Nephron progenitor cell (in vitro differentiated cells): ENCODE measurements at regions not wholly inside any gene's neighbourhood (a gene's known extent, or its start where the extent isn't known, plus 50 kb on each side); places are given as distances from the start of the nearest gene placed in this dataset.
A peak's percentile ranks its signal among the peaks of the same experiment; 100 is the strongest.

Source experiments
- DNase-seq: peaks from one replicate; pipeline ENCODE4 v3.0.0; 2021
- H3K27ac Mint-ChIP-seq: 2 replicates; pipeline ENCODE4 v1.8.0; 2021; ENCODE audit warnings: mild to moderate bottlenecking, moderate library complexity, mixed read lengths
- H3K27me3 Mint-ChIP-seq: 2 replicates; pipeline ENCODE4 v1.8.0; 2021; ENCODE audit warnings: mild to moderate bottlenecking, low read depth, mixed read lengths; ENCODE audit not compliant: poor library complexity
- H3K36me3 Mint-ChIP-seq: 2 replicates; pipeline ENCODE4 v1.8.0; 2021; ENCODE audit warnings: low read depth, mixed read lengths
- H3K4me1 Mint-ChIP-seq: 2 replicates; pipeline ENCODE4 v1.8.0; 2021; ENCODE audit warnings: mixed read lengths
- H3K4me3 Mint-ChIP-seq: 2 replicates; pipeline ENCODE4 v1.8.0; 2021; ENCODE audit warnings: mild to moderate bottlenecking, moderate library complexity, mixed read lengths
- H3K9me3 Mint-ChIP-seq: 2 replicates; pipeline ENCODE4 v1.8.0; 2021; ENCODE audit warnings: mild to moderate bottlenecking, moderate library complexity, mixed read lengths
- CTCF ChIP-seq: fragments of 200-600 bp; sonication (generic); IDR thresholded peaks from 2 replicates; pipeline ENCODE4 v1.5.0; 2021; ENCODE audit warnings: antibody characterized with exemption

GRCh38 chr6:105810922-105811482, 275.1 kb upstream of the PRDM1 start:
- TF ChIP-seq CTCF, result no peak
- Mint-ChIP-seq H3K4me1 (peaks cover 62% of the 10 kb centered on the region), H3K36me3 (peaks cover 11% of the 10 kb centered on the region), H3K9me3 (peaks cover 6% of the 10 kb centered on the region), H3K27me3 (no peaks in the 10 kb centered on the region), H3K4me3 (no peak overlapping the region), H3K27ac (peak overlapping the region; percentile 97)
- no peak for DNase-seq

DNA sequence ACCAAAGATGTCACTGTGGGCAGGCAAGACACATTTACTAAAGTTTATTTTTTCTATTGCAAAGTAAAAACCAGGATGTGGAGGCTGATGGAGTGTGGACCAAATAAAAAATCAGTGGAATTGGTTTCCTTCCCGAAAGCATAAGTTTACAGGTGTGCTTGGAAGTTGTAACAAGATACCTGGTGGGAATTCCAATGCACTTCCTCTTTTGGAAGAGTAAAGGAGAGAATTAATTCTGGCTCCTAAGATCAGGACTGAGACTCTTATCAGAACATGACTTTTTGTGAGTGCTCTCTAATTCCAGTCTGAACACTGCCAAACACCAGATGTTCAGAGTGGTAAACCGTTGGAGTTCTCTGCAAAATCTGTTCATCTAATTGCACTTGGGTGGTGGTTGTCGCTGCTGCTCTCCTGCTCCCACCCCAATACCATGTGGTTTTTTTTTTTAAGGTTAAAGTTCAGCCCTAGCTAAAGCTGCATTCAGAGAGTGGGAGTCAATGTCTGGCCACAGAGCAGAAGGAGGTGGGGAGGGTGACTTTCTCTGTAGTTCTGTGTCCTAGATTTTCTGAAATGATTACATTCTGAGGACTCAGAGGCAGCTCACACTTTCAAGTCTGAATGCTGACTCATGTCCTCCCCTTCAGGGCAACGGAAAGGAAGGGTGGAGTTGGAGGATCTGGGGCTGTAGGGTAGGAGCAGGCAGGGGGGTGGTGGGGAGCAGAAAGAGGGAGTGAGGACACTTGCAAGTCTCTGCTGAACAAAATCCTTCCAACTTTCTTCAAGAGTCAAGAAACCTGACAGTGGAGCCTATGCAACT, 275.8 kb upstream of the PRDM1 start:
- Mint-ChIP-seq H3K4me1 (peaks cover 55% of the 10 kb centered on the region), H3K4me3 (no peak overlapping the region), H3K27me3 (no peaks in the 10 kb centered on the region), H3K27ac (peak overlapping the region; percentile 97), H3K9me3 (peaks cover 6% of the 10 kb centered on the region), H3K36me3 (peaks cover 11% of the 10 kb centered on the region)
- no peak for TF ChIP-seq CTCF
- no peak for DNase-seq

DNA sequence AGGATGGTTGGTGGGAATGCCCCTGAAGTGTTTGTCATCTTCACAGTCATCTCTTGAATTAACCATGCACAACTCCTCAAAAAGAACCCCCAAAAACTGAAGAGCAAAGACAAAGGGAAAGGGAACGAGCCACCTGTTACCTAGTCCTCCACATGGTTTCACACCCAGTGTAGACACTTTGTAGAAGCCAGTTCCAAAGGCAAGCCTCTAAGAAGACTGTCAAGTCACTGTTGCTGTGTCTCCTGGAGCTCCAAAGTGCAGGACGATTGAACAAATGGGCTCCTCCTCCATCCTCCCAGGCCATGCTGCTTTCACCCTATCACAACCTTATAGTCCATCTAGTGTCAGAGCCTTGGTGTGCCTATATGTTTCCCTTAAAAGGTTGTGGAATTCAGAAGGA, 277.6 kb upstream of the PRDM1 start:
- Mint-ChIP-seq H3K27me3 (no peaks in the 10 kb centered on the region), H3K36me3 (peaks cover 11% of the 10 kb centered on the region), H3K27ac (no peak overlapping the region), H3K4me1 (peaks cover 39% of the 10 kb centered on the region), H3K9me3 (peaks cover 6% of the 10 kb centered on the region), H3K4me3 (no peak overlapping the region)
- DNase-seq, result no peak
- TF ChIP-seq CTCF, result no peak

DNA sequence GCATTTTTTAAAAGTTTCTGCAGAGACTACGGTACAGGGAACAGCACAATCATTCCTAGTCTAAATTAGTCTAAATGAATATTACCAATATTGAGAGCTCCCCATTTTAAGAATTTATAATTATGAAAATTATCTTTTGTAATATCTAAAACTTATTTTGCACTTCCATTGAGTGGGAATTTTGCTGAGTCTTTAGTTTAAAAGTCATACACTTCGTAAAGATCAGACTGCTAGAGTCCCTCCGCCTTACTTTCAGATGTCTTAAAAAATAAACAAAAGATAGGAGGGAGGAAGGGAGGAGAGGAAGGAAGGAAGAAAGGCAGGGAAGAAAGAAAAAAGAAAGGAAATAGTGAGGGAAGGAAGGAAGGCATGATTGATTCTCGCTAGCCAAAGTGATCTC, 278.2 kb upstream of the PRDM1 start:
- peaks cover 39% of the 10 kb centered on the region for H3K4me1 Mint-ChIP-seq
- H3K27me3 Mint-ChIP-seq, result no peaks in the 10 kb centered on the region
- no peak for DNase-seq
- no peak overlapping the region for H3K27ac Mint-ChIP-seq
- peaks cover 6% of the 10 kb centered on the region for H3K9me3 Mint-ChIP-seq
- H3K36me3 Mint-ChIP-seq, result peaks cover 11% of the 10 kb centered on the region
- no peak overlapping the region for H3K4me3 Mint-ChIP-seq
- TF ChIP-seq CTCF, result no peak

- no peak for DNase-seq
- Mint-ChIP-seq H3K27me3 (no peaks in the 10 kb centered on the region), H3K36me3 (peaks cover 11% of the 10 kb centered on the region), H3K9me3 (peaks cover 9% of the 10 kb centered on the region), H3K4me1 (peaks cover 34% of the 10 kb centered on the region), H3K4me3 (no peak overlapping the region), H3K27ac (no peak overlapping the region)
- TF ChIP-seq CTCF, result no peak
Measured at GRCh38 chr6:105806486-105806920, 279.6 kb upstream of the PRDM1 start.
